Fibroblast of villous mesenchyme (primary cell): ENCODE measurements at regions not wholly inside any gene's neighbourhood (a gene's known extent, or its start where the extent isn't known, plus 50 kb on each side); places are given as distances from the start of the nearest gene placed in this dataset.

Experiments used
- DNase-seq: peaks from one replicate; pipeline ENCODE4 v3.0.0-alpha.2; 2010; ENCODE audit warnings: low read depth
- H3K4me3 ChIP-seq: 2 replicates; pipeline ENCODE4 v1.5.1; 2011; ENCODE audit warnings: low read depth, mild to moderate bottlenecking, low read length
- CTCF ChIP-seq: IDR thresholded peaks from 2 replicates; pipeline ENCODE4 v1.5.1; 2012; ENCODE audit warnings: low read depth, mild to moderate bottlenecking, low read length; ENCODE audit not compliant: insufficient read depth

- no peak for TF ChIP-seq CTCF
- no peak overlapping the region for H3K4me3 ChIP-seq
- DNase-seq: no peak
Measured at GRCh38 chr6:168725802-168726201, 284.8 kb downstream of the SMOC2 start.

GRCh38 chr6:168724669-168725570 lies 283.9 kb downstream of the SMOC2 start:
- no peak overlapping the region for H3K4me3 ChIP-seq
- no peak for TF ChIP-seq CTCF
- DNase-seq: no peak

GRCh38 chr6:168724033-168724432 lies 283.0 kb downstream of the SMOC2 start:
- no peak for TF ChIP-seq CTCF
- DNase-seq: no peak
- no peak overlapping the region for H3K4me3 ChIP-seq

GRCh38 chr6:168722397-168722796 lies 281.4 kb downstream of the SMOC2 start:
- no peak overlapping the region for H3K4me3 ChIP-seq
- TF ChIP-seq CTCF: no peak
- DNase-seq: no peak

- no peak for TF ChIP-seq CTCF
- no peak overlapping the region for H3K4me3 ChIP-seq
- no peak for DNase-seq
Measured at GRCh38 chr6:168721571-168721970, 280.6 kb downstream of the SMOC2 start.

- no peak for TF ChIP-seq CTCF
- DNase-seq: no peak
- no peak overlapping the region for H3K4me3 ChIP-seq
Measured at GRCh38 chr6:168719901-168720300, 278.9 kb downstream of the SMOC2 start.
